ENCODE measurements at regions not wholly inside any gene's neighbourhood (a gene's known extent, or its start where the extent isn't known, plus 50 kb on each side); places are given as distances from the start of the nearest gene placed in this dataset.

- DNase-seq (ENCODE audit: insufficient read length, low spot score), result no peak
- FAIRE-seq, result no peak
Measured at GRCh38 chr6:56692523-56693245, 50.0 kb upstream of the DST start.
